SK-N-SH (cell line): ENCODE measurements at regions not wholly inside any gene's neighbourhood (a gene's known extent, or its start where the extent isn't known, plus 50 kb on each side); places are given as distances from the start of the nearest gene placed in this dataset.

Experiments
- JUND ChIP-seq: IDR thresholded peaks from 2 replicates; pipeline ENCODE4 v1.4.0; 2012
- MXI1 ChIP-seq: IDR thresholded peaks from 2 replicates; pipeline ENCODE4 v1.6.1; 2012; ENCODE audit warnings: mild to moderate bottlenecking, low read depth, low read length, improper control_type of control experiment
- RFX5 ChIP-seq: IDR thresholded peaks from 2 replicates; pipeline ENCODE4 v1.6.1; 2012; ENCODE audit warnings: mild to moderate bottlenecking, improper control_type of control experiment, low read length
- TF ChIP-seq, protein P1 (sequence below): fragments of 200-600 bp; sonication (generic); IDR thresholded peaks from 2 replicates; pipeline ENCODE4 v1.6.1; 2017; ENCODE audit warnings: antibody characterized with exemption, mild to moderate bottlenecking, moderate library complexity
- TF ChIP-seq, protein P2 (sequence below): IDR thresholded peaks from 2 replicates; pipeline ENCODE4 v1.4.0; 2012; ENCODE audit warnings: low read depth, borderline replicate concordance
- TF ChIP-seq, protein P3 (sequence below): IDR thresholded peaks from 2 replicates; pipeline ENCODE4 v1.4.0; 2012; ENCODE audit warnings: low read depth, borderline replicate concordance

DNA sequence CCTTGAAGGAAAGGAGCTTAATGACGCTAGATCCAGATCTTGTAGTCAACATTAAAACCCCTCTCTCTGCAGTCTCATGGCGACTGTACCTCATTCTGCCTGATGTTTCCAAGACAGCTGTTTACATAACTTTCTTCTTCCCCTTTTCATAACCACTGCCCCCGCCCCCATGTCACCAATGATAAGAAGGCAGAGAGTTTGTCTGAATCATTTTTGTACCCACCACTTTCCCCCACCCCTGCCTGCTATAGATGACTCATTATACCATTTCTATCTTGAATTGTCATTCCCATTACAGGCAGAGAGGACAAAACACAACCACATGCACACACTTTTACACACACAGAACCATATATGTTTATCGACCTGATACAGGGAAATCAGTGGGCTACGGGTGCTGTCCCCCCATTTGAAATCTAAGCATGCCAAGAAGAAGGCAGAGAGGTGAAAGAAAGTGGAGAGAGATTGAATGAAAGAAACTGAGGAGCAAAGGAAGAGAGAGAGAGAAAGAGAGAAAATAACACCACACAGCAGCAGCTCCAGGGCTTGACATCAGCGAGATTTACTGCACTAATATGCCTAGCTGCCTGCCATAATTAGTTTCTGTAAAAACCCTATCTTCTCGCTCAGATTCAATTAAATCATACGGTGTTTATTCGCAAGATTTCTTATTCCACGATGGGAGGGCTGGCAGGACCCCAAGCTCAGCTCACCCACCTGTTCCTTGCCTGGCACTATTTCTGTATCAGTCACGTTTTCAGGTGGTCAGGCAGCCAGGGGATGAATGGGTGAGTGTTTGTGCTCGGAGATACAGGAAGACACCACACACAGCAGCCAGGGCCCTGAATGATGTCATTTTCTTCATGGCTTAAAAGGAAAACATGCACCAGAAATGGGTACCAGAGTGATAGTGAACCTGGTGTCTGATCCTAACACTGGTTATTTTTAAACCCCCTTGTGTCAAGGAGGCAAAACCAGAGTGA is 114.3 kb upstream of the SERP2 start:
- TF ChIP-seq, protein P1, sequence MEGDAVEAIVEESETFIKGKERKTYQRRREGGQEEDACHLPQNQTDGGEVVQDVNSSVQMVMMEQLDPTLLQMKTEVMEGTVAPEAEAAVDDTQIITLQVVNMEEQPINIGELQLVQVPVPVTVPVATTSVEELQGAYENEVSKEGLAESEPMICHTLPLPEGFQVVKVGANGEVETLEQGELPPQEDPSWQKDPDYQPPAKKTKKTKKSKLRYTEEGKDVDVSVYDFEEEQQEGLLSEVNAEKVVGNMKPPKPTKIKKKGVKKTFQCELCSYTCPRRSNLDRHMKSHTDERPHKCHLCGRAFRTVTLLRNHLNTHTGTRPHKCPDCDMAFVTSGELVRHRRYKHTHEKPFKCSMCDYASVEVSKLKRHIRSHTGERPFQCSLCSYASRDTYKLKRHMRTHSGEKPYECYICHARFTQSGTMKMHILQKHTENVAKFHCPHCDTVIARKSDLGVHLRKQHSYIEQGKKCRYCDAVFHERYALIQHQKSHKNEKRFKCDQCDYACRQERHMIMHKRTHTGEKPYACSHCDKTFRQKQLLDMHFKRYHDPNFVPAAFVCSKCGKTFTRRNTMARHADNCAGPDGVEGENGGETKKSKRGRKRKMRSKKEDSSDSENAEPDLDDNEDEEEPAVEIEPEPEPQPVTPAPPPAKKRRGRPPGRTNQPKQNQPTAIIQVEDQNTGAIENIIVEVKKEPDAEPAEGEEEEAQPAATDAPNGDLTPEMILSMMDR = no peak
- TF ChIP-seq RFX5 = no peak
- TF ChIP-seq, protein P2, sequence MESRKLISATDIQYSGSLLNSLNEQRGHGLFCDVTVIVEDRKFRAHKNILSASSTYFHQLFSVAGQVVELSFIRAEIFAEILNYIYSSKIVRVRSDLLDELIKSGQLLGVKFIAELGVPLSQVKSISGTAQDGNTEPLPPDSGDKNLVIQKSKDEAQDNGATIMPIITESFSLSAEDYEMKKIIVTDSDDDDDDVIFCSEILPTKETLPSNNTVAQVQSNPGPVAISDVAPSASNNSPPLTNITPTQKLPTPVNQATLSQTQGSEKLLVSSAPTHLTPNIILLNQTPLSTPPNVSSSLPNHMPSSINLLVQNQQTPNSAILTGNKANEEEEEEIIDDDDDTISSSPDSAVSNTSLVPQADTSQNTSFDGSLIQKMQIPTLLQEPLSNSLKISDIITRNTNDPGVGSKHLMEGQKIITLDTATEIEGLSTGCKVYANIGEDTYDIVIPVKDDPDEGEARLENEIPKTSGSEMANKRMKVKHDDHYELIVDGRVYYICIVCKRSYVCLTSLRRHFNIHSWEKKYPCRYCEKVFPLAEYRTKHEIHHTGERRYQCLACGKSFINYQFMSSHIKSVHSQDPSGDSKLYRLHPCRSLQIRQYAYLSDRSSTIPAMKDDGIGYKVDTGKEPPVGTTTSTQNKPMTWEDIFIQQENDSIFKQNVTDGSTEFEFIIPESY = no peak
- no peak for TF ChIP-seq MXI1
- peak; percentile 70 for TF ChIP-seq JUND
- TF ChIP-seq, protein P3, sequence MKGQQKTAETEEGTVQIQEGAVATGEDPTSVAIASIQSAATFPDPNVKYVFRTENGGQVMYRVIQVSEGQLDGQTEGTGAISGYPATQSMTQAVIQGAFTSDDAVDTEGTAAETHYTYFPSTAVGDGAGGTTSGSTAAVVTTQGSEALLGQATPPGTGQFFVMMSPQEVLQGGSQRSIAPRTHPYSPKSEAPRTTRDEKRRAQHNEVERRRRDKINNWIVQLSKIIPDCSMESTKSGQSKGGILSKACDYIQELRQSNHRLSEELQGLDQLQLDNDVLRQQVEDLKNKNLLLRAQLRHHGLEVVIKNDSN = no peak
